BJ (cell line): ENCODE measurements at regions not wholly inside any gene's neighbourhood (a gene's known extent, or its start where the extent isn't known, plus 50 kb on each side); places are given as distances from the start of the nearest gene placed in this dataset.
A peak's percentile ranks its signal among the peaks of the same experiment; 100 is the strongest.

Experiments used
- CTCF ChIA-PET: fragments of 350-600 bp; formaldehyde crosslinking; extraction: SDS; loops from one replicate; lab custom pipeline; 2021; ENCODE audit warnings: antibody characterized with exemption, inconsistent platforms; lab: Yijun Ruan, JAX
- POLR2A ChIA-PET: fragments of 300-600 bp; sonication (Branson Sonifier 250); formaldehyde crosslinking; extraction: SDS; loops from one replicate; lab custom pipeline; 2021; ENCODE audit warnings: antibody characterized with exemption; lab: Charles Lee
- DNase-seq: peaks from one replicate; pipeline ENCODE4 v3.0.0-alpha.2; 2011; ENCODE audit warnings: low read depth
- H3K27me3 ChIP-seq: 2 replicates; pipeline ENCODE4 v1.6.0; 2011; ENCODE audit warnings: low read length; ENCODE audit not compliant: control insufficient read depth, insufficient read depth
- H3K36me3 ChIP-seq: 2 replicates; pipeline ENCODE4 v1.5.1; 2011; ENCODE audit warnings: low read length; ENCODE audit not compliant: control insufficient read depth, insufficient read depth
- H3K4me3 ChIP-seq: 2 replicates; pipeline ENCODE4 v1.5.1; 2011; ENCODE audit warnings: low read depth, mild to moderate bottlenecking, control low read depth, low read length
- CTCF ChIP-seq: IDR thresholded peaks from 2 replicates; pipeline ENCODE4 v1.5.1; 2011; ENCODE audit warnings: low read depth, mild to moderate bottlenecking, control low read depth, inconsistent platforms, low read length, moderate library complexity; ENCODE audit not compliant: insufficient read depth

- CTCF ChIA-PET = interaction anchor here (1.0 kb wide), 1 partner anchor 30 kb away, joined by 3 read pairs; no protein-coding TSS in a partner anchor
These were observed 117.1 kb upstream of the DKK2 start for GRCh38 chr4:107153228-107153627.

GRCh38 chr4:107151173-107151572 lies 115.1 kb upstream of the DKK2 start:
- no peaks in the 10 kb centered on the region for H3K27me3 ChIP-seq
- H3K36me3 ChIP-seq = no peaks in the 10 kb centered on the region
- POLR2A ChIA-PET = no interaction called here
- TF ChIP-seq CTCF = no peak
- CTCF ChIA-PET = no interaction called here
- DNase-seq = no peak
- H3K4me3 ChIP-seq = no peak overlapping the region

More at GRCh38 chr4:107153228-107153627, 117.1 kb upstream of the DKK2 start:
- Histone ChIP-seq H3K36me3 (no peaks in the 10 kb centered on the region), H3K27me3 (no peaks in the 10 kb centered on the region), H3K4me3 (no peak overlapping the region)
- POLR2A ChIA-PET = no interaction called here
- DNase-seq = no peak
- peak; percentile 42 for TF ChIP-seq CTCF

GRCh38 chr4:107148904-107149303 lies 112.8 kb upstream of the DKK2 start:
- no peaks in the 10 kb centered on the region for H3K36me3 ChIP-seq
- no peak for DNase-seq
- H3K4me3 ChIP-seq = no peak overlapping the region
- ChIA-PET CTCF (no interaction called here), POLR2A (no interaction called here)
- no peak for TF ChIP-seq CTCF
- no peaks in the 10 kb centered on the region for H3K27me3 ChIP-seq

GRCh38 chr4:107147873-107148272 lies 111.8 kb upstream of the DKK2 start:
- DNase-seq = no peak
- Histone ChIP-seq H3K27me3 (no peaks in the 10 kb centered on the region), H3K36me3 (no peaks in the 10 kb centered on the region), H3K4me3 (no peak overlapping the region)
- ChIA-PET CTCF (no interaction called here), POLR2A (no interaction called here)
- no peak for TF ChIP-seq CTCF

- DNase-seq = no peak
- ChIA-PET POLR2A (no interaction called here), CTCF (no interaction called here)
- Histone ChIP-seq H3K36me3 (no peaks in the 10 kb centered on the region), H3K4me3 (no peak overlapping the region), H3K27me3 (no peaks in the 10 kb centered on the region)
- TF ChIP-seq CTCF = no peak
These were observed 102.3 kb upstream of the DKK2 start for GRCh38 chr4:107138433-107138832.
